ENCODE measurements at regions not wholly inside any gene's neighbourhood (a gene's known extent, or its start where the extent isn't known, plus 50 kb on each side); places are given as distances from the start of the nearest gene placed in this dataset.

- H3K27me3 ChIP-seq = no peaks in the 10 kb centered on the region
Observed at GRCh38 chr15:20349774-20350498, 191.7 kb downstream of the GOLGA6L6 start.

DNA sequence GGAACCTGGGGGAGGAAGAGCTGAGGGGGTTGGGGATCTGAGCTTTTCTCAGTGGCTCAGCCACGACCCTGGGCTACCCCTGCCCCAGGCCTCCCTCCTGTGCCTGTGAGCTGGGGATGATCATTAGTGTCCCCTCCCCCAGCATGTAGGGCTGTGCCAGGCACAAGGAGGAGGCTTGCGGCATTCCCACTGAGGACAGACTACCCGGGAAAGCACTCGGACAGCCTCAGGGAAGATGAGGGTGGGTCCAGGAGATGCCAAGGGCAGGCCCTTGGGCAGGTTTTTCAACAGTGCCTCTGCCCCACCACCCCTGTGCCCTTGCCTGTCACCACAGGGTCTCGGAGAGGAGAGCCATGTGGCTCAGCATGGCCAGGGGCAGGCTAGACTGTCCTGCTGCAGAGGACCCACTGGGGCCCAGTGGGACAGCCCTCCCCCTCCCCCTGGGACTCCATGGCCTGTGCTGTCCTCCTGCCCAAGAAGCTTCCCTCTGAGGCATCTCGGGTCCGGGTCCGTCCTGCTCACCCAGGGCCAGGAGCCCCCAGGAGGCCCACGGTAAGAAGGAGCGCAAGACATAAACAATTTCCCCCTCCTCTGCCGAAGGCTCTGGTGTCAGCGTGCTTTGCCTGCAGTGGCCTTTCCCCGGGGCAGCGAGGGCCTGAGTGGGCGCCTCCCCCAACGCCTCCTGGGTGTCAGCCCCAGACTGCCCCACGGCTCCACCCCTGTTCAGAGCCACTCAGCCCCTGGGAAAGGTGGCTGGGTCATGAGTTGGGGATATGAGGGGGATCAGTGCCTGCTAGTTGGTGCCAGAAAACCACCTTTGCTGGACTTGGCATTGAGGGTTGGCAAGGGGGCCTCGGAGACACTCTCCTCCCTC lies 192.5 kb downstream of the GOLGA6L6 start:
- TF ChIP-seq CTCF (IDR thresholded peaks at IDR 0.05) = no peak
- H3K4me1 ChIP-seq = no peaks in the 10 kb centered on the region
- DNase-seq (ENCODE audit: low spot score) = no peak
- H3K9me3 ChIP-seq = peaks cover 0 to 11% of the 10 kb centered on the region in 2 donors
- no peak overlapping the region for H3K27ac ChIP-seq
- no peaks in the 10 kb centered on the region for H3K27me3 ChIP-seq
- H3K36me3 ChIP-seq = no peaks in the 10 kb centered on the region
- H3K4me3 ChIP-seq = no peak overlapping the region

More at GRCh38 chr15:20349774-20350498, 191.7 kb downstream of the GOLGA6L6 start:
- H3K27ac ChIP-seq = no peak overlapping the region
- no peaks in the 10 kb centered on the region for H3K36me3 ChIP-seq
- DNase-seq (ENCODE audit: low spot score) = no peak
- H3K4me3 ChIP-seq = no peak overlapping the region
- H3K4me1 ChIP-seq = no peaks in the 10 kb centered on the region
- TF ChIP-seq CTCF (IDR thresholded peaks at IDR 0.05) = no peak
- peaks cover 0 to 11% of the 10 kb centered on the region in 2 donors for H3K9me3 ChIP-seq

- no peak for TF ChIP-seq CTCF (IDR thresholded peaks at IDR 0.05)
- DNase-seq (ENCODE audit: low spot score) = no peak
- Histone ChIP-seq H3K27me3 (no peaks in the 10 kb centered on the region), H3K27ac (no peak overlapping the region), H3K4me3 (no peak overlapping the region), H3K4me1 (no peaks in the 10 kb centered on the region), H3K36me3 (no peaks in the 10 kb centered on the region), H3K9me3 (peaks cover 0 to 11% of the 10 kb centered on the region in 2 donors)
Observed at GRCh38 chr15:20348291-20348899, 193.2 kb downstream of the GOLGA6L6 start.

DNA sequence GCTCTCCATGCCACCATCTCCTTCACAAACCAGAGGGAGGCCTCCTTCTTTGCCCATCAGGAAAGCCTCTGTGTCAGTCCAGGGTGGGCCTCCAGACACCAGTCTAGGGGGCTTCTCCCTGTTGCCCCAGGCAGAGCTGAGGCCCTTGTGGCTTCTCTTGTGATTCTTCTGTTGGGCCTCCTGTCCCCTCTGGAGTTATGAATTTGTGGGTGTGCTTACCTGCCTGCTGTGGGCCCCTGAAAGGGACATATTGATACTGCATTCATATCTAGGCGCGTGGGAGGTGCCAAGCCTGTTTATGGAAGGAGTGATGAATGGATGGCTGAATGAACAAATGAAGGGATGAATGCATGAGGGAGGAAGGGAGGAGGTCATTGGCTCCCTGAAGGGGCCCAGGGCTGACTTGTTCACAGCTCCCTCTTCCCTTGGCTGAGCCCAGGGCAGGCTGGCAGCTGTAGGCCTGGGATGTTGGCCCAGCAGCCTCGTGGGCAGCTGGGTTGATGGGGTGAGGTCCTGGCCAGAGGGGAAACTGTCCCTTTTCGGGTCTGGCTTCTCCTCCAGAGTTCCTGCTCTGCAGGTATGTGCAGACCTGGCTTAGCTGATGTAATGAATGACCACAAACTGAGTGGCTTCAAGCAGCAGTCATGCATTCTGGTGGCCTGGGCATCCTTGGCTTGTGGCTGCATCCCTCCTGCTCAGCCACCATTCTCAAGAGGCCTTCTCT lies 195.4 kb downstream of the GOLGA6L6 start:
- DNase-seq (ENCODE audit: low spot score) = no peak
- Histone ChIP-seq H3K36me3 (no peaks in the 10 kb centered on the region), H3K27me3 (no peaks in the 10 kb centered on the region), H3K4me3 (no peak overlapping the region), H3K4me1 (no peaks in the 10 kb centered on the region), H3K9me3 (peaks cover 0 to 11% of the 10 kb centered on the region in 2 donors), H3K27ac (no peak overlapping the region)
- no peak for TF ChIP-seq CTCF (IDR thresholded peaks at IDR 0.05)

DNA sequence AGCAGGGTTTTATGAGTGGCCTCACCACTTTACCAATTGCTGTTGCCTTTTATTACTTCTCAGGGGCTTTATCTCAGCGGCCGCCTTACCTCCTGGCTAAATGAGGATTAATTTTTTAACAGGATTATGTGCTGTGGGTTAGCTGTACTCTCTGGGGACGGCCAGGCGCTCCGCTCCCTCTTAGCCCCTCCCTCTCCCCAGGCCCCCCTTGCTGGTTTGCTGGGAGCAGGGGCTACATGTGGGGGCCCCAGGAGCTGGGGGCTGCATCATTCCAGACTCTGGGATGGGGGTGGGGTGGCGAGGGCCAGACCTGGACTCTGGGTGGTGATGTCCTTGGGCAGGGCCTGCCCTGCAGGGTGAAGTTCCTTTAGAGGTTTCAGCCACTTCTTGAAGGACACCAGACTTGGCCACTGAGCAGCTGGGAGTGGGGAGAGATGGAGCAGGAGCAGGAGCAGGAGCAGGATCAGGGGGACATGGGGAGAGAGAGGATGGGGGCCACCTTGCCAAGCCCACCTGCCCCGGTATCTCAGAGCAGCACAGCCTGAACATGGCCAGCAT lies 196.1 kb downstream of the GOLGA6L6 start:
- no peaks in the 10 kb centered on the region for H3K4me1 ChIP-seq
- DNase-seq (ENCODE audit: low spot score) = no peak
- H3K9me3 ChIP-seq = peaks cover 0 to 11% of the 10 kb centered on the region in 2 donors
- H3K4me3 ChIP-seq = no peak overlapping the region
- no peak overlapping the region for H3K27ac ChIP-seq
- H3K27me3 ChIP-seq = no peaks in the 10 kb centered on the region
- TF ChIP-seq CTCF (IDR thresholded peaks at IDR 0.05) = no peak
- H3K36me3 ChIP-seq = no peaks in the 10 kb centered on the region
